Endothelial cell of umbilical vein (primary cell): ENCODE measurements at regions not wholly inside any gene's neighbourhood (a gene's known extent, or its start where the extent isn't known, plus 50 kb on each side); places are given as distances from the start of the nearest gene placed in this dataset.

Source experiments
- BruUV-seq: library from RNA; stranded (reverse); fragments of 400-500 nt; replicated peaks from 2 replicates; lab custom pipeline; 2021; lab: Mats Ljungman, UMichigan
- CTCF ChIA-PET: fragments of 300-600, 350-600 bp; sonication (Branson Sonifier 250); formaldehyde crosslinking; loops from one replicate; lab custom pipeline; 2021; ENCODE audit warnings: antibody characterized with exemption, inconsistent platforms; lab: Charles Lee
- POLR2A ChIA-PET: fragments of 300-600, 350-600 bp; sonication (Branson Sonifier 250); formaldehyde crosslinking; loops from one replicate; lab custom pipeline; 2021; ENCODE audit warnings: antibody characterized with exemption, inconsistent platforms; lab: Charles Lee
- DNase-seq: peaks from one replicate; pipeline ENCODE4 v3.0.0-alpha.2; 2011; ENCODE audit warnings: low read depth, low spot score
- FAIRE-seq: peaks from 2 replicates; lab custom pipeline; 2011; peaks lifted over from hg19 to GRCh38; lab: Jason Lieb, UNC
- H2AFZ ChIP-seq: 2 replicates; pipeline ENCODE4 v1.6.0; 2012; ENCODE audit warnings: low read depth, low read length, control low read depth, inconsistent platforms
- H3K27ac ChIP-seq: 2 replicates; pipeline ENCODE4 v1.5.1; 2011; ENCODE audit warnings: low read depth, mild to moderate bottlenecking, control low read depth, low read length, moderate library complexity; ENCODE audit not compliant: insufficient read depth
- H3K27me3 ChIP-seq, 2 experiments: 2 replicates each; pipeline versions ENCODE4 v1.6.0 to v1.6.1; 2011; ENCODE audit warnings: low read length in 2 of 2, mixed read lengths in 1 of 2; ENCODE audit not compliant: control insufficient read depth in 2 of 2, insufficient read depth in 2 of 2
- H3K36me3 ChIP-seq, 2 experiments: 2 replicates in 1 of 2; 3 replicates in 1 of 2; pipeline ENCODE4 v1.5.1; 2011; ENCODE audit warnings: low read length in 2 of 2, mild to moderate bottlenecking in 1 of 2, moderate library complexity in 1 of 2; ENCODE audit not compliant: control insufficient read depth in 2 of 2, insufficient read depth in 2 of 2; ENCODE audit errors: extremely low read depth in 1 of 2
- H3K4me1 ChIP-seq: 3 replicates; pipeline ENCODE4 v1.5.1; 2011; ENCODE audit warnings: mild to moderate bottlenecking, low read length; ENCODE audit not compliant: control insufficient read depth, insufficient read depth; ENCODE audit errors: extremely low read depth
- H3K4me2 ChIP-seq: 2 replicates; pipeline ENCODE4 v1.6.1; 2011; ENCODE audit warnings: low read length, control low read depth, mixed read lengths; ENCODE audit not compliant: insufficient read depth
- H3K4me3 ChIP-seq, 3 experiments: fragments of 200-600 bp in 1 of 3; sonication (generic), shearing (Covaris generic) in 1 of 3; replicated peaks in 1 of 3; 2 replicates each; pipeline ENCODE4 v1.5.1; 2011 to 2016; ENCODE audit warnings: control low read depth in 3 of 3, low read length in 3 of 3, mild to moderate bottlenecking in 2 of 3, inconsistent platforms in 1 of 3, low read depth in 1 of 3, moderate library complexity in 1 of 3; ENCODE audit not compliant: insufficient read depth in 1 of 3
- H3K79me2 ChIP-seq: 2 replicates; pipeline ENCODE4 v1.6.0; 2012; ENCODE audit warnings: low read length, inconsistent platforms; ENCODE audit not compliant: control insufficient read depth, insufficient read depth
- H3K9ac ChIP-seq: replicated peaks from 2 replicates; pipeline ENCODE3; 2011; ENCODE audit warnings: low read length, control low read depth; ENCODE audit not compliant: insufficient read depth; ENCODE audit errors: extremely low read depth
- H3K9me1 ChIP-seq: replicated peaks from 3 replicates; pipeline ENCODE4 v1.6.0; 2011; ENCODE audit warnings: mild to moderate bottlenecking, low read length; ENCODE audit not compliant: control insufficient read depth, insufficient read depth; ENCODE audit errors: extremely low read depth
- H3K9me3 ChIP-seq: replicated peaks from 2 replicates; pipeline ENCODE4 v1.5.1; 2012; ENCODE audit warnings: low read length, inconsistent platforms; ENCODE audit not compliant: control insufficient read depth, insufficient read depth
- H4K20me1 ChIP-seq: replicated peaks from 2 replicates; pipeline ENCODE3; 2011; ENCODE audit warnings: mild to moderate bottlenecking, low read length; ENCODE audit not compliant: control insufficient read depth, insufficient read depth; ENCODE audit errors: extremely low read depth
- CTCF ChIP-seq, 2 donors: IDR thresholded peaks; 1 replicate in 1 of 2; 2 replicates in 1 of 2; pipeline ENCODE4 v1.5.1; 2011; ENCODE audit warnings: low read length in 2 of 2, mild to moderate bottlenecking in 2 of 2, moderate library complexity in 2 of 2, control low read depth in 1 of 2, inconsistent platforms in 1 of 2, low read depth in 1 of 2; ENCODE audit not compliant: insufficient read depth in 1 of 2; ENCODE audit errors: extremely low read depth in 1 of 2
- EZH2 ChIP-seq: IDR thresholded peaks from 2 replicates; pipeline ENCODE4 v1.6.1; 2012; ENCODE audit warnings: borderline replicate concordance, low read depth, mild to moderate bottlenecking, moderate library complexity, low read length, inconsistent platforms; ENCODE audit not compliant: severe bottlenecking
- FOS ChIP-seq: IDR thresholded peaks from 2 replicates; pipeline ENCODE4 v1.6.1; 2011; ENCODE audit warnings: mild to moderate bottlenecking, low read length, moderate library complexity, borderline replicate concordance; ENCODE audit not compliant: insufficient read depth
- GATA2 ChIP-seq: IDR thresholded peaks from 2 replicates; pipeline ENCODE4 v1.7.0; 2011; ENCODE audit warnings: low read depth, mild to moderate bottlenecking, moderate library complexity, mixed read lengths, low read length; ENCODE audit not compliant: insufficient read length, insufficient read depth
- JUN ChIP-seq: IDR thresholded peaks from 2 replicates; pipeline ENCODE4 v1.6.1; 2011; ENCODE audit warnings: borderline replicate concordance, low read depth; ENCODE audit not compliant: insufficient read length, insufficient read depth
- MAX ChIP-seq: IDR thresholded peaks from 2 replicates; pipeline ENCODE4 v1.6.1; 2011; ENCODE audit not compliant: insufficient read depth, insufficient read length
- MYC ChIP-seq: IDR thresholded peaks from one replicate; pipeline ENCODE4 v1.6.1; 2011; ENCODE audit warnings: mild to moderate bottlenecking, low read depth, low read length
- POLR2A ChIP-seq: IDR thresholded peaks from 2 replicates; pipeline ENCODE4 v1.6.1; 2012; ENCODE audit warnings: low read depth, mild to moderate bottlenecking, control low read depth, low read length
- POLR2AphosphoS5 ChIP-seq: IDR thresholded peaks from 2 replicates; pipeline ENCODE4 v1.6.1; 2012; ENCODE audit warnings: low read depth, mild to moderate bottlenecking, control low read depth, low read length, moderate library complexity; ENCODE audit not compliant: insufficient read depth
- dilution Hi-C: fragments of 300-500 bp; cut with MboI; formaldehyde crosslinking; loops from one replicate; pipeline ENCODE4 v1.15.0; 2019; ENCODE audit warnings: low sequenced_read_pairs; ENCODE audit not compliant: extremely low pct_ligation_motif_present
- intact Hi-C: fragments of 100-400 bp; cut with micrococcal nuclease; formaldehyde crosslinking; loops from one replicate; pipeline ENCODE4 v1.10.0; 2022

GRCh38 chr21:15964236-15964855 is 234.6 kb downstream of the USP25 start:
- no peak overlapping the region for H3K4me3 ChIP-seq
- intact Hi-C loops (no loop called here), dilution Hi-C loops (no loop called here)
- no peaks in the 10 kb centered on the region for H3K4me1 ChIP-seq
- no peak overlapping the region for H2AFZ ChIP-seq
- no peaks in the 10 kb centered on the region for H3K79me2 ChIP-seq
- ChIA-PET CTCF (interaction anchor here (1.4 to 1.5 kb wide), 2 partner anchors 12 to 14 kb away, joined by 4 to 5 read pairs; no protein-coding TSS in a partner anchor), POLR2A (no interaction called here)
- no peak for DNase-seq
- no TSS peak for BruUV-seq
- no peaks in the 10 kb centered on the region for H3K9me3 ChIP-seq
- TF ChIP-seq MAX (no peak), CTCF (IDR thresholded peaks at IDR 0.05; ENCODE audit: extremely low read depth in 1 of 2, insufficient read depth in 1 of 2, low read depth in 1 of 2, low read length in 2 of 2) (no peak), POLR2AphosphoS5 (no peak), POLR2A (no peak), EZH2 (no peak), FOS (no peak), GATA2 (no peak), JUN (no peak), MYC (no peak)
- FAIRE-seq = no peak
- no peaks in the 10 kb centered on the region for H3K9me1 ChIP-seq
- H3K27me3 ChIP-seq = no peaks in the 10 kb centered on the region
- no peak overlapping the region for H3K27ac ChIP-seq
- H3K36me3 ChIP-seq = no peaks in the 10 kb centered on the region
- H4K20me1 ChIP-seq = no peaks in the 10 kb centered on the region
- no peak overlapping the region for H3K9ac ChIP-seq
- H3K4me2 ChIP-seq = no peak overlapping the region
